Right cardiac atrium (tissue), 5 donors: ENCODE measurements at regions not wholly inside any gene's neighbourhood (a gene's known extent, or its start where the extent isn't known, plus 50 kb on each side); places are given as distances from the start of the nearest gene placed in this dataset.
A peak's percentile ranks its signal among the peaks of the same experiment; 100 is the strongest.

Experiments
- ATAC-seq, 2 donors: fragments of 200-7000 bp; cut with Tn5 transposase; one replicate each; pipeline versions ENCODE4 v1.8.0 to v1.9.1; 2020; ENCODE audit warnings: moderate library complexity in 2 of 2, mild to moderate bottlenecking in 1 of 2
- DNase-seq, 3 donors: peaks; one replicate each; pipeline ENCODE4 v3.0.0-alpha.2; 2020
- H3K27ac ChIP-seq: one replicate; pipeline ENCODE4 v1.5.1; 2013; ENCODE audit warnings: mild to moderate bottlenecking, low read length, control low read depth, moderate library complexity
- H3K27me3 ChIP-seq: one replicate; pipeline ENCODE4 v1.6.1; 2013; ENCODE audit not compliant: control insufficient read depth, insufficient read depth
- H3K4me1 ChIP-seq: one replicate; pipeline ENCODE4 v1.6.1; 2013; ENCODE audit warnings: low read length; ENCODE audit not compliant: control insufficient read depth, insufficient read depth
- H3K4me3 ChIP-seq: one replicate; pipeline ENCODE4 v1.5.1; 2013; ENCODE audit warnings: low read length, control low read depth
- H3K9me3 ChIP-seq: one replicate; pipeline ENCODE4 v1.6.1; 2013; ENCODE audit warnings: low read length; ENCODE audit not compliant: control insufficient read depth
- WGBS: extraction: QIAGEN DNeasy Blood & Tissue Kit; methylation state at CpG from one replicate; pipeline ENCODE4 v1.1.7; 2013; 5-methylcytosine and 5-hydroxymethylcytosine counted together
- intact Hi-C, 4 donors: fragments of 100-400 bp; cut with DNase I; formaldehyde crosslinking; loops; one replicate each; pipeline versions ENCODE4 v1.11.0 to v1.14.0; 2022 to 2023
- donor health status: healthy with polysubstance abuse.
- donor health status: DM: no; HTN: yes; CAD: no.
- donor health status: DM: no; HTN: no; CAD: no.
- donor health status: DM: no; HTN: yes; CAD: no; lungs with severe emphysema.
- donor health status: DM: yes; HTN: yes; CAD: no.

GRCh38 chr3:154044671-154045070 lies 76.5 kb upstream of the ARHGEF26 start:
- Histone ChIP-seq H3K27ac (no peak overlapping the region), H3K27me3 (no peaks in the 10 kb centered on the region), H3K9me3 (no peaks in the 10 kb centered on the region), H3K4me3 (no peak overlapping the region), H3K4me1 (no peaks in the 10 kb centered on the region)
- ATAC-seq (no peak), DNase-seq (no peak)
- 77% methylated on average over 2 of the region's 2 CpGs for WGBS
- intact Hi-C loops = no loop called here

GRCh38 chr3:154050216-154050615 lies 71.0 kb upstream of the ARHGEF26 start:
- DNase-seq (no peak), ATAC-seq (no peak)
- Histone ChIP-seq H3K4me3 (no peak overlapping the region), H3K9me3 (no peaks in the 10 kb centered on the region), H3K27ac (no peak overlapping the region), H3K27me3 (no peaks in the 10 kb centered on the region), H3K4me1 (no peaks in the 10 kb centered on the region)
- intact Hi-C loops = no loop called here

- intact Hi-C loops = no loop called here
- no peaks in the 10 kb centered on the region for H3K27me3 ChIP-seq
- DNase-seq (no peak), ATAC-seq (no peak)
- H3K4me3 ChIP-seq = no peak overlapping the region
- H3K9me3 ChIP-seq = no peaks in the 10 kb centered on the region
- no peak overlapping the region for H3K27ac ChIP-seq
- no peaks in the 10 kb centered on the region for H3K4me1 ChIP-seq
Observed at GRCh38 chr3:154050766-154051165, 70.4 kb upstream of the ARHGEF26 start.

- 44% methylated on average over 6 of the region's 6 CpGs for WGBS
- no peak for ATAC-seq
- H3K9me3 ChIP-seq = no peaks in the 10 kb centered on the region
- no peaks in the 10 kb centered on the region for H3K27me3 ChIP-seq
- H3K27ac ChIP-seq = peak overlapping the region; percentile 76
- no peak overlapping the region for H3K4me3 ChIP-seq
- no peak for DNase-seq
- intact Hi-C loops = no loop called here
- H3K4me1 ChIP-seq = peaks cover 4% of the 10 kb centered on the region
Observed at GRCh38 chr3:154059833-154060232, 61.4 kb upstream of the ARHGEF26 start.

GRCh38 chr3:154060238-154061000 lies 60.8 kb upstream of the ARHGEF26 start:
- DNase-seq = no peak
- no peaks in the 10 kb centered on the region for H3K27me3 ChIP-seq
- H3K4me1 ChIP-seq = peaks cover 4% of the 10 kb centered on the region
- intact Hi-C loops = no loop called here
- peak; percentile 92 to 94 for ATAC-seq
- WGBS = 37% methylated on average over 4 of the region's 4 CpGs
- H3K4me3 ChIP-seq = no peak overlapping the region
- H3K9me3 ChIP-seq = no peaks in the 10 kb centered on the region
- H3K27ac ChIP-seq = no peak overlapping the region

- intact Hi-C loops = no loop called here
- Histone ChIP-seq H3K9me3 (no peaks in the 10 kb centered on the region), H3K4me1 (peaks cover 4% of the 10 kb centered on the region), H3K27ac (no peak overlapping the region), H3K27me3 (no peaks in the 10 kb centered on the region), H3K4me3 (no peak overlapping the region)
- DNase-seq (no peak), ATAC-seq (peak; percentile 46 to 55)
- WGBS = 38% methylated on average over 3 of the region's 3 CpGs
Observed at GRCh38 chr3:154061001-154061370, 60.2 kb upstream of the ARHGEF26 start.

GRCh38 chr3:154062513-154062912 lies 58.7 kb upstream of the ARHGEF26 start:
- DNase-seq = no peak
- Histone ChIP-seq H3K4me1 (peaks cover 4% of the 10 kb centered on the region), H3K27ac (no peak overlapping the region), H3K9me3 (no peaks in the 10 kb centered on the region), H3K4me3 (no peak overlapping the region), H3K27me3 (no peaks in the 10 kb centered on the region)
- intact Hi-C loops = no loop called here
- no peak for ATAC-seq
- 88% methylated on average over 7 of the region's 7 CpGs for WGBS

GRCh38 chr3:154071146-154071545 lies 50.0 kb upstream of the ARHGEF26 start:
- ATAC-seq (no peak), DNase-seq (no peak)
- no peaks in the 10 kb centered on the region for H3K27me3 ChIP-seq
- H3K4me1 ChIP-seq = no peaks in the 10 kb centered on the region
- H3K9me3 ChIP-seq = no peaks in the 10 kb centered on the region
- intact Hi-C loops = no loop called here
- no peak overlapping the region for H3K4me3 ChIP-seq
- no peak overlapping the region for H3K27ac ChIP-seq
- 95% methylated on average over 2 of the region's 2 CpGs for WGBS
